ENCODE measurements at regions not wholly inside any gene's neighbourhood (a gene's known extent, or its start where the extent isn't known, plus 50 kb on each side); places are given as distances from the start of the nearest gene placed in this dataset.

- H3K9me3 ChIP-seq (ENCODE audit: control insufficient read depth, low read length), result no peaks in the 10 kb centered on the region
- H3K27ac ChIP-seq, result no peak overlapping the region
- H3K4me3 ChIP-seq (ENCODE audit: low read depth, low read length), result no peak overlapping the region
- H3K9ac ChIP-seq, result no peak overlapping the region
- H2AFZ ChIP-seq, result no peak overlapping the region
- H3K4me1 ChIP-seq, result no peaks in the 10 kb centered on the region
- H3K27me3 ChIP-seq (ENCODE audit: control insufficient read depth, insufficient read depth, low read length), result no peaks in the 10 kb centered on the region
- no peak for TF ChIP-seq CTCF (IDR thresholded peaks at IDR 0.05)
- no peaks in the 10 kb centered on the region for H3K36me3 ChIP-seq (ENCODE audit: control insufficient read depth, insufficient read depth, low read length)
- no peak overlapping the region for H3K4me2 ChIP-seq (ENCODE audit: low read length)
- no peaks in the 10 kb centered on the region for H3K79me2 ChIP-seq
Observed at GRCh38 chr5:37996918-37997317, 157.1 kb upstream of the GDNF start.

GRCh38 chr5:37994729-37995128, 154.9 kb upstream of the GDNF start:
- Histone ChIP-seq H3K79me2 (no peaks in the 10 kb centered on the region), H3K4me3 (ENCODE audit: low read depth, low read length) (no peak overlapping the region), H3K4me1 (no peaks in the 10 kb centered on the region), H3K9ac (no peak overlapping the region), H3K27ac (no peak overlapping the region), H3K4me2 (ENCODE audit: low read length) (no peak overlapping the region), H3K9me3 (ENCODE audit: control insufficient read depth, low read length) (no peaks in the 10 kb centered on the region), H3K36me3 (ENCODE audit: control insufficient read depth, insufficient read depth, low read length) (no peaks in the 10 kb centered on the region), H2AFZ (no peak overlapping the region), H3K27me3 (ENCODE audit: control insufficient read depth, insufficient read depth, low read length) (no peaks in the 10 kb centered on the region)
- no peak for TF ChIP-seq CTCF (IDR thresholded peaks at IDR 0.05)

GRCh38 chr5:37991301-37992299, 151.8 kb upstream of the GDNF start:
- no peaks in the 10 kb centered on the region for H3K27me3 ChIP-seq (ENCODE audit: control insufficient read depth, insufficient read depth, low read length)

GRCh38 chr5:37989884-37990283, 150.0 kb upstream of the GDNF start:
- no peak overlapping the region for H3K4me3 ChIP-seq (ENCODE audit: low read depth, low read length)
- no peaks in the 10 kb centered on the region for H3K27me3 ChIP-seq (ENCODE audit: control insufficient read depth, insufficient read depth, low read length)
- H2AFZ ChIP-seq, result no peak overlapping the region
- no peak overlapping the region for H3K27ac ChIP-seq
- no peak overlapping the region for H3K4me2 ChIP-seq (ENCODE audit: low read length)
- TF ChIP-seq CTCF (IDR thresholded peaks at IDR 0.05), result no peak
- H3K9me3 ChIP-seq (ENCODE audit: control insufficient read depth, low read length), result no peaks in the 10 kb centered on the region
- no peak overlapping the region for H3K9ac ChIP-seq
- H3K79me2 ChIP-seq, result no peaks in the 10 kb centered on the region
- no peaks in the 10 kb centered on the region for H3K4me1 ChIP-seq
- H3K36me3 ChIP-seq (ENCODE audit: control insufficient read depth, insufficient read depth, low read length), result no peaks in the 10 kb centered on the region

More at GRCh38 chr5:37991301-37992299, 151.8 kb upstream of the GDNF start:
- TF ChIP-seq CTCF (IDR thresholded peaks at IDR 0.05), result no peak
- Histone ChIP-seq H3K9me3 (ENCODE audit: control insufficient read depth, low read length) (no peaks in the 10 kb centered on the region), H3K4me1 (no peaks in the 10 kb centered on the region), H3K9ac (no peak overlapping the region), H3K4me3 (ENCODE audit: low read depth, low read length) (no peak overlapping the region), H3K36me3 (ENCODE audit: control insufficient read depth, insufficient read depth, low read length) (no peaks in the 10 kb centered on the region), H2AFZ (no peak overlapping the region), H3K27ac (no peak overlapping the region), H3K4me2 (ENCODE audit: low read length) (no peak overlapping the region), H3K79me2 (no peaks in the 10 kb centered on the region)
